Keratinocyte (primary cell): ENCODE measurements at regions not wholly inside any gene's neighbourhood (a gene's known extent, or its start where the extent isn't known, plus 50 kb on each side); places are given as distances from the start of the nearest gene placed in this dataset.

Experiments
- DNase-seq: peaks from one replicate; pipeline ENCODE4 v3.0.0-alpha.2; 2011; ENCODE audit warnings: low read depth, missing footprints, low spot score
- FAIRE-seq: peaks from 2 replicates; lab custom pipeline; 2011; peaks lifted over from hg19 to GRCh38; lab: Jason Lieb, UNC
- H2AFZ ChIP-seq: 2 replicates; pipeline ENCODE4 v1.6.0; 2012; ENCODE audit warnings: low read length, control low read depth, inconsistent platforms; ENCODE audit not compliant: control insufficient read depth
- H3K27ac ChIP-seq: 2 replicates; pipeline ENCODE4 v1.5.1; 2011; ENCODE audit warnings: low read length; ENCODE audit not compliant: control insufficient read depth, insufficient read depth
- H3K27me3 ChIP-seq: 3 replicates; pipeline ENCODE4 v1.6.0; 2011; ENCODE audit warnings: low read length; ENCODE audit not compliant: control insufficient read depth, insufficient read depth; ENCODE audit errors: extremely low read depth
- H3K36me3 ChIP-seq, 2 experiments: 2 replicates in 1 of 2; 3 replicates in 1 of 2; pipeline ENCODE4 v1.5.1; 2011; ENCODE audit warnings: low read length in 2 of 2, mild to moderate bottlenecking in 1 of 2; ENCODE audit not compliant: control insufficient read depth in 2 of 2, insufficient read depth in 2 of 2; ENCODE audit errors: extremely low read depth in 1 of 2
- H3K4me1 ChIP-seq: 3 replicates; pipeline ENCODE4 v1.5.1; 2011; ENCODE audit warnings: low read length; ENCODE audit not compliant: control insufficient read depth, insufficient read depth; ENCODE audit errors: extremely low read depth
- H3K4me2 ChIP-seq: 3 replicates; pipeline ENCODE4 v1.6.0; 2011; ENCODE audit warnings: low read depth, low read length; ENCODE audit not compliant: control insufficient read depth, insufficient read depth; ENCODE audit errors: extremely low read depth
- H3K4me3 ChIP-seq, 3 experiments: fragments of 200-600 bp in 1 of 3; sonication (generic) in 1 of 3; 2 replicates in 2 of 3; 3 replicates in 1 of 3; pipeline ENCODE4 v1.5.1; 2011 to 2016; ENCODE audit warnings: low read length in 3 of 3, mild to moderate bottlenecking in 3 of 3, control low read depth in 2 of 3, inconsistent platforms in 1 of 3, low read depth in 1 of 3, mixed read lengths in 1 of 3, mixed run types in 1 of 3, moderate library complexity in 1 of 3; ENCODE audit not compliant: control insufficient read depth in 2 of 3, insufficient read depth in 2 of 3; ENCODE audit errors: extremely low read depth in 1 of 3
- H3K79me2 ChIP-seq: 2 replicates; pipeline ENCODE4 v1.6.0; 2012; ENCODE audit warnings: low read length; ENCODE audit not compliant: control insufficient read depth, insufficient read depth
- H3K9ac ChIP-seq: 3 replicates; pipeline ENCODE4 v1.6.0; 2011; ENCODE audit warnings: low read length; ENCODE audit not compliant: control insufficient read depth, insufficient read depth; ENCODE audit errors: extremely low read depth
- H3K9me1 ChIP-seq: 3 replicates; pipeline ENCODE4 v1.6.0; 2011; ENCODE audit warnings: low read length; ENCODE audit not compliant: control insufficient read depth, insufficient read depth; ENCODE audit errors: extremely low read depth
- H3K9me3 ChIP-seq: 2 replicates; pipeline ENCODE4 v1.5.1; 2012; ENCODE audit warnings: low read depth, low read length; ENCODE audit not compliant: control insufficient read depth
- H4K20me1 ChIP-seq: 3 replicates; pipeline ENCODE4 v1.6.0; 2011; ENCODE audit warnings: low read length; ENCODE audit not compliant: control insufficient read depth, insufficient read depth; ENCODE audit errors: extremely low read depth
- EZH2 ChIP-seq: IDR thresholded peaks from one replicate; pipeline ENCODE4 v1.6.1; 2012; ENCODE audit warnings: inconsistent platforms, mild to moderate bottlenecking, low read length, moderate library complexity
- dilution Hi-C: fragments of 300-500 bp; cut with MboI; formaldehyde crosslinking; loops from one replicate; pipeline ENCODE4 v1.7.0; 2020; ENCODE audit warnings: low sequenced_read_pairs; ENCODE audit not compliant: extremely low pct_ligation_motif_present
- TF ChIP-seq, protein P1 (sequence below), 3 experiments: IDR thresholded peaks in 1 of 3; conservative IDR thresholded peaks in 1 of 3; optimal IDR thresholded peaks in 1 of 3; 2 replicates in 2 of 3; 3 replicates in 1 of 3; pipeline versions ENCODE3 to v1.5.1; 2011; ENCODE audit warnings: low read length in 3 of 3, mild to moderate bottlenecking in 3 of 3, moderate library complexity in 2 of 3, control low read depth in 1 of 3, inconsistent platforms in 1 of 3; ENCODE audit not compliant: insufficient read depth in 2 of 3; ENCODE audit errors: extremely low read depth in 1 of 3

DNA sequence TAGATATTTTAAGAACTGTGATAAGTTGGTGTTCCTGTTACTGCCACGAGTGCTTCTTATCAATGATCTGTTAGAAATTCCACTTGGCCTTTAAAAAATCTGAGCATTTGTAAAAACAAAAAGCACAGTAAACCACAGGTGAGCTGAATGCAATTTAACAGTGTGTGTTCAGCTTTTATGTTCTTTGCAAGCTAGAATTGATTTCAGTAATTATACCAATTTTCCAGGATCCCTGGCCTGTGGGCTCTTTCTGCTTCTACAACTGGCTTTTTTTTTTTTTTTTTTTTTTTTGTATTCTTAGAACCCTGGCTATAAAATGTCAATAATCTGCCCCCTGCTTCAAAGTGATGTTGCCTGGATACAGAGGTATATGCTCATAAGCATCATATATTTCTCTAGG lies 548.5 kb upstream of the SLC8A1 start:
- Histone ChIP-seq H3K27me3 (no peaks in the 10 kb centered on the region), H3K9ac (no peak overlapping the region), H3K36me3 (no peaks in the 10 kb centered on the region), H3K4me2 (no peak overlapping the region), H3K79me2 (no peaks in the 10 kb centered on the region), H3K27ac (no peak overlapping the region), H3K4me3 (no peak overlapping the region), H3K9me3 (no peaks in the 10 kb centered on the region), H2AFZ (no peak overlapping the region), H4K20me1 (no peaks in the 10 kb centered on the region), H3K9me1 (no peaks in the 10 kb centered on the region), H3K4me1 (no peaks in the 10 kb centered on the region)
- no peak for DNase-seq
- no peak for TF ChIP-seq EZH2
- TF ChIP-seq, protein P1, sequence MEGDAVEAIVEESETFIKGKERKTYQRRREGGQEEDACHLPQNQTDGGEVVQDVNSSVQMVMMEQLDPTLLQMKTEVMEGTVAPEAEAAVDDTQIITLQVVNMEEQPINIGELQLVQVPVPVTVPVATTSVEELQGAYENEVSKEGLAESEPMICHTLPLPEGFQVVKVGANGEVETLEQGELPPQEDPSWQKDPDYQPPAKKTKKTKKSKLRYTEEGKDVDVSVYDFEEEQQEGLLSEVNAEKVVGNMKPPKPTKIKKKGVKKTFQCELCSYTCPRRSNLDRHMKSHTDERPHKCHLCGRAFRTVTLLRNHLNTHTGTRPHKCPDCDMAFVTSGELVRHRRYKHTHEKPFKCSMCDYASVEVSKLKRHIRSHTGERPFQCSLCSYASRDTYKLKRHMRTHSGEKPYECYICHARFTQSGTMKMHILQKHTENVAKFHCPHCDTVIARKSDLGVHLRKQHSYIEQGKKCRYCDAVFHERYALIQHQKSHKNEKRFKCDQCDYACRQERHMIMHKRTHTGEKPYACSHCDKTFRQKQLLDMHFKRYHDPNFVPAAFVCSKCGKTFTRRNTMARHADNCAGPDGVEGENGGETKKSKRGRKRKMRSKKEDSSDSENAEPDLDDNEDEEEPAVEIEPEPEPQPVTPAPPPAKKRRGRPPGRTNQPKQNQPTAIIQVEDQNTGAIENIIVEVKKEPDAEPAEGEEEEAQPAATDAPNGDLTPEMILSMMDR (optimal IDR thresholded peaks at IDR 0.05 in 1 of 3, IDR thresholded peaks at IDR 0.05 in 1 of 3, conservative IDR thresholded peaks at IDR 0.05 in 1 of 3; ENCODE audit: extremely low read depth in 1 of 3, insufficient read depth in 2 of 3, low read length in 3 of 3), result no peak
- dilution Hi-C loops, result no loop called here
- no peak for FAIRE-seq

- Histone ChIP-seq H2AFZ (no peak overlapping the region), H3K4me3 (no peak overlapping the region), H3K4me2 (no peak overlapping the region), H3K27ac (no peak overlapping the region), H3K79me2 (no peaks in the 10 kb centered on the region), H4K20me1 (no peaks in the 10 kb centered on the region), H3K9me1 (no peaks in the 10 kb centered on the region), H3K9me3 (no peaks in the 10 kb centered on the region), H3K4me1 (no peaks in the 10 kb centered on the region), H3K9ac (no peak overlapping the region), H3K36me3 (no peaks in the 10 kb centered on the region), H3K27me3 (no peaks in the 10 kb centered on the region)
- no peak for TF ChIP-seq EZH2
- TF ChIP-seq, protein P1 (optimal IDR thresholded peaks at IDR 0.05 in 1 of 3, IDR thresholded peaks at IDR 0.05 in 1 of 3, conservative IDR thresholded peaks at IDR 0.05 in 1 of 3; ENCODE audit: extremely low read depth in 1 of 3, insufficient read depth in 2 of 3, low read length in 3 of 3), result no peak
- dilution Hi-C loops, result no loop called here
- no peak for DNase-seq
- FAIRE-seq, result no peak
Measured at GRCh38 chr2:41000906-41001305, 549.0 kb upstream of the SLC8A1 start.
